ENCODE measurements at regions not wholly inside any gene's neighbourhood (a gene's known extent, or its start where the extent isn't known, plus 50 kb on each side); places are given as distances from the start of the nearest gene placed in this dataset.
"Not testable (repeated sequence)": the region's sequence is repeated elsewhere in the genome, so short reads cannot be mapped to it uniquely, and the experiment has no call there.

- H3K27ac Mint-ChIP-seq; ATAC-seq; CTCF ChIA-PET; H3K36me3 Mint-ChIP-seq; DNase-seq; H3K4me1 Mint-ChIP-seq; H3K9me3 Mint-ChIP-seq (ENCODE audit: low read depth); H3K4me3 Mint-ChIP-seq: not testable (repeated sequence)
- peaks cover 10% of the 10 kb centered on the region for H3K27me3 Mint-ChIP-seq
These were observed 199.7 kb upstream of the WSB1 start for GRCh38 chr17:27094179-27094578.

GRCh38 chr17:27095821-27096220, 198.1 kb upstream of the WSB1 start:
- H3K4me3 Mint-ChIP-seq; H3K4me1 Mint-ChIP-seq; H3K36me3 Mint-ChIP-seq; DNase-seq; H3K9me3 Mint-ChIP-seq (ENCODE audit: low read depth); ATAC-seq; CTCF ChIA-PET; H3K27ac Mint-ChIP-seq: not testable (repeated sequence)
- peaks cover 10% of the 10 kb centered on the region for H3K27me3 Mint-ChIP-seq

- H3K4me1 Mint-ChIP-seq; CTCF ChIA-PET; H3K27me3 Mint-ChIP-seq; H3K27ac Mint-ChIP-seq; H3K9me3 Mint-ChIP-seq (ENCODE audit: low read depth); H3K4me3 Mint-ChIP-seq; ATAC-seq; H3K36me3 Mint-ChIP-seq; DNase-seq: not testable (repeated sequence)
These were observed 194.6 kb upstream of the WSB1 start for GRCh38 chr17:27099266-27099665.

GRCh38 chr17:27104605-27105221, 189.2 kb upstream of the WSB1 start:
- H3K27me3 Mint-ChIP-seq; H3K4me1 Mint-ChIP-seq; H3K9me3 Mint-ChIP-seq (ENCODE audit: low read depth); H3K27ac Mint-ChIP-seq; H3K4me3 Mint-ChIP-seq; ATAC-seq; H3K36me3 Mint-ChIP-seq; DNase-seq; CTCF ChIA-PET: not testable (repeated sequence)

- H3K27ac Mint-ChIP-seq = no peak overlapping the region
- no peaks in the 10 kb centered on the region for H3K4me1 Mint-ChIP-seq
- H3K9me3 Mint-ChIP-seq (ENCODE audit: low read depth) = peaks cover 2% of the 10 kb centered on the region
- no peaks in the 10 kb centered on the region for H3K36me3 Mint-ChIP-seq
- no peak overlapping the region for H3K4me3 Mint-ChIP-seq
- H3K27me3 Mint-ChIP-seq = peaks cover 4% of the 10 kb centered on the region
- DNase-seq (no peak), ATAC-seq (no peak)
- CTCF ChIA-PET = no interaction called here
These were observed 188.3 kb upstream of the WSB1 start for GRCh38 chr17:27105636-27106035.

- H3K27ac Mint-ChIP-seq = no peak overlapping the region
- ATAC-seq (no peak), DNase-seq (no peak)
- H3K27me3 Mint-ChIP-seq = peaks cover 5% of the 10 kb centered on the region
- CTCF ChIA-PET = no interaction called here
- no peaks in the 10 kb centered on the region for H3K4me1 Mint-ChIP-seq
- no peaks in the 10 kb centered on the region for H3K36me3 Mint-ChIP-seq
- H3K9me3 Mint-ChIP-seq (ENCODE audit: low read depth) = peaks cover 2% of the 10 kb centered on the region
- no peak overlapping the region for H3K4me3 Mint-ChIP-seq
These were observed 187.4 kb upstream of the WSB1 start for GRCh38 chr17:27106347-27106981.

GRCh38 chr17:27106982-27107360, 186.9 kb upstream of the WSB1 start:
- CTCF ChIA-PET = no interaction called here
- Mint-ChIP-seq H3K9me3 (ENCODE audit: low read depth) (peaks cover 2% of the 10 kb centered on the region), H3K36me3 (no peaks in the 10 kb centered on the region), H3K27ac (no peak overlapping the region), H3K4me1 (no peaks in the 10 kb centered on the region), H3K4me3 (no peak overlapping the region), H3K27me3 (peaks cover 7% of the 10 kb centered on the region)
- no peak for ATAC-seq
- no peak for DNase-seq

- DNase-seq; CTCF ChIA-PET; H3K36me3 Mint-ChIP-seq; H3K9me3 Mint-ChIP-seq (ENCODE audit: low read depth); H3K4me3 Mint-ChIP-seq; ATAC-seq; H3K27ac Mint-ChIP-seq; H3K27me3 Mint-ChIP-seq; H3K4me1 Mint-ChIP-seq: not testable (repeated sequence)
These were observed 186.3 kb upstream of the WSB1 start for GRCh38 chr17:27107386-27108328.

GRCh38 chr17:27109346-27109745, 184.6 kb upstream of the WSB1 start:
- Mint-ChIP-seq H3K27me3 (peaks cover 7% of the 10 kb centered on the region), H3K9me3 (ENCODE audit: low read depth) (no peaks in the 10 kb centered on the region), H3K4me3 (no peak overlapping the region), H3K36me3 (no peaks in the 10 kb centered on the region), H3K27ac (no peak overlapping the region), H3K4me1 (no peaks in the 10 kb centered on the region)
- CTCF ChIA-PET = no interaction called here
- no peak for ATAC-seq
- DNase-seq = no peak

GRCh38 chr17:27153005-27153404, 140.9 kb upstream of the WSB1 start:
- ATAC-seq (no peak), DNase-seq (no peak)
- H3K27ac Mint-ChIP-seq = no peak overlapping the region
- no peaks in the 10 kb centered on the region for H3K27me3 Mint-ChIP-seq
- H3K4me1 Mint-ChIP-seq = no peaks in the 10 kb centered on the region
- no peaks in the 10 kb centered on the region for H3K36me3 Mint-ChIP-seq
- H3K9me3 Mint-ChIP-seq (ENCODE audit: low read depth) = no peaks in the 10 kb centered on the region
- no peak overlapping the region for H3K4me3 Mint-ChIP-seq
- CTCF ChIA-PET = no interaction called here

GRCh38 chr17:27155866-27156265, 138.0 kb upstream of the WSB1 start:
- no peak overlapping the region for H3K27ac Mint-ChIP-seq
- no peaks in the 10 kb centered on the region for H3K27me3 Mint-ChIP-seq
- no peaks in the 10 kb centered on the region for H3K9me3 Mint-ChIP-seq (ENCODE audit: low read depth)
- no peaks in the 10 kb centered on the region for H3K4me1 Mint-ChIP-seq
- CTCF ChIA-PET = no interaction called here
- H3K4me3 Mint-ChIP-seq = no peak overlapping the region
- no peaks in the 10 kb centered on the region for H3K36me3 Mint-ChIP-seq
- DNase-seq (no peak), ATAC-seq (no peak)

- Mint-ChIP-seq H3K9me3 (ENCODE audit: low read depth) (no peaks in the 10 kb centered on the region), H3K27me3 (no peaks in the 10 kb centered on the region), H3K27ac (no peak overlapping the region), H3K4me3 (no peak overlapping the region), H3K36me3 (no peaks in the 10 kb centered on the region), H3K4me1 (no peaks in the 10 kb centered on the region)
- DNase-seq (no peak), ATAC-seq (no peak)
- CTCF ChIA-PET = no interaction called here
These were observed 136.6 kb upstream of the WSB1 start for GRCh38 chr17:27157297-27157696.

GRCh38 chr17:27157898-27158297, 136.0 kb upstream of the WSB1 start:
- CTCF ChIA-PET = no interaction called here
- DNase-seq (no peak), ATAC-seq (no peak)
- Mint-ChIP-seq H3K4me1 (no peaks in the 10 kb centered on the region), H3K27ac (no peak overlapping the region), H3K27me3 (no peaks in the 10 kb centered on the region), H3K36me3 (no peaks in the 10 kb centered on the region), H3K9me3 (ENCODE audit: low read depth) (no peaks in the 10 kb centered on the region), H3K4me3 (no peak overlapping the region)

- CTCF ChIA-PET = no interaction called here
- Mint-ChIP-seq H3K27me3 (no peaks in the 10 kb centered on the region), H3K9me3 (ENCODE audit: low read depth) (no peaks in the 10 kb centered on the region), H3K4me1 (no peaks in the 10 kb centered on the region), H3K36me3 (peaks cover under 1% of the 10 kb centered on the region), H3K27ac (no peak overlapping the region), H3K4me3 (no peak overlapping the region)
- DNase-seq = no peak
- no peak for ATAC-seq
These were observed 135.5 kb upstream of the WSB1 start for GRCh38 chr17:27158382-27158781.
